ENCODE measurements at regions not wholly inside any gene's neighbourhood (a gene's known extent, or its start where the extent isn't known, plus 50 kb on each side); places are given as distances from the start of the nearest gene placed in this dataset.

GRCh38 chr14:49425921-49426320, 160.3 kb downstream of the RPS29 start:
- no peak for TF ChIP-seq FOXK2 (IDR thresholded peaks at IDR 0.05)
- TF ChIP-seq TARDBP (IDR thresholded peaks at IDR 0.05) = no peak
- TF ChIP-seq SUZ12 (IDR thresholded peaks at IDR 0.05) = no peak
- no peak for TF ChIP-seq ELF4 (IDR thresholded peaks at IDR 0.05)
- no peak for TF ChIP-seq PKNOX1 (IDR thresholded peaks at IDR 0.05)
- TF ChIP-seq FOXA1 (IDR thresholded peaks at IDR 0.05) = no peak
- no peak for TF ChIP-seq BHLHE40 (IDR thresholded peaks at IDR 0.05; ENCODE audit: borderline replicate concordance)
- no peak for TF ChIP-seq FOXM1 (IDR thresholded peaks at IDR 0.05; ENCODE audit: borderline replicate concordance)
- TF ChIP-seq ARNT (IDR thresholded peaks at IDR 0.05) = no peak
- no peak for TF ChIP-seq NFRKB (IDR thresholded peaks at IDR 0.05)
- no peak for TF ChIP-seq CTBP1 (IDR thresholded peaks at IDR 0.05; ENCODE audit: borderline replicate concordance)
- no peak for TF ChIP-seq SP1 (IDR thresholded peaks at IDR 0.05)

All from HEK293T (cell line).